K562 (cell line): ENCODE measurements at regions not wholly inside any gene's neighbourhood (a gene's known extent, or its start where the extent isn't known, plus 50 kb on each side); places are given as distances from the start of the nearest gene placed in this dataset.

Source experiments
- CXXC5 ChIP-seq: fragments of 250-450 bp; sonication (Bioruptor Pico); IDR thresholded peaks from 2 replicates; pipeline ENCODE4 v1.8.0; 2022; ENCODE audit warnings: inconsistent platforms, mild to moderate bottlenecking, moderate library complexity
- RAD21 ChIP-seq, 2 experiments: fragments of 250-450 bp in 1 of 2; fragments of 450-650 bp in 1 of 2; sonication (Bioruptor Pico) in 1 of 2; formaldehyde crosslinking in 1 of 2; IDR thresholded peaks in 1 of 2; conservative IDR thresholded peaks in 1 of 2; 2 replicates each; pipeline versions ENCODE4 v1.4.0 to v1.8.0; 2020 to 2022; ENCODE audit warnings: mild to moderate bottlenecking in 2 of 2, moderate library complexity in 1 of 2
- TF ChIP-seq, protein P1 (sequence below): fragments of 200-600 bp; sonication (generic); IDR thresholded peaks from one replicate; pipeline ENCODE4 v1.6.1; 2012; ENCODE audit warnings: mild to moderate bottlenecking, low read depth, low read length, inconsistent platforms

- TF ChIP-seq, protein P1, sequence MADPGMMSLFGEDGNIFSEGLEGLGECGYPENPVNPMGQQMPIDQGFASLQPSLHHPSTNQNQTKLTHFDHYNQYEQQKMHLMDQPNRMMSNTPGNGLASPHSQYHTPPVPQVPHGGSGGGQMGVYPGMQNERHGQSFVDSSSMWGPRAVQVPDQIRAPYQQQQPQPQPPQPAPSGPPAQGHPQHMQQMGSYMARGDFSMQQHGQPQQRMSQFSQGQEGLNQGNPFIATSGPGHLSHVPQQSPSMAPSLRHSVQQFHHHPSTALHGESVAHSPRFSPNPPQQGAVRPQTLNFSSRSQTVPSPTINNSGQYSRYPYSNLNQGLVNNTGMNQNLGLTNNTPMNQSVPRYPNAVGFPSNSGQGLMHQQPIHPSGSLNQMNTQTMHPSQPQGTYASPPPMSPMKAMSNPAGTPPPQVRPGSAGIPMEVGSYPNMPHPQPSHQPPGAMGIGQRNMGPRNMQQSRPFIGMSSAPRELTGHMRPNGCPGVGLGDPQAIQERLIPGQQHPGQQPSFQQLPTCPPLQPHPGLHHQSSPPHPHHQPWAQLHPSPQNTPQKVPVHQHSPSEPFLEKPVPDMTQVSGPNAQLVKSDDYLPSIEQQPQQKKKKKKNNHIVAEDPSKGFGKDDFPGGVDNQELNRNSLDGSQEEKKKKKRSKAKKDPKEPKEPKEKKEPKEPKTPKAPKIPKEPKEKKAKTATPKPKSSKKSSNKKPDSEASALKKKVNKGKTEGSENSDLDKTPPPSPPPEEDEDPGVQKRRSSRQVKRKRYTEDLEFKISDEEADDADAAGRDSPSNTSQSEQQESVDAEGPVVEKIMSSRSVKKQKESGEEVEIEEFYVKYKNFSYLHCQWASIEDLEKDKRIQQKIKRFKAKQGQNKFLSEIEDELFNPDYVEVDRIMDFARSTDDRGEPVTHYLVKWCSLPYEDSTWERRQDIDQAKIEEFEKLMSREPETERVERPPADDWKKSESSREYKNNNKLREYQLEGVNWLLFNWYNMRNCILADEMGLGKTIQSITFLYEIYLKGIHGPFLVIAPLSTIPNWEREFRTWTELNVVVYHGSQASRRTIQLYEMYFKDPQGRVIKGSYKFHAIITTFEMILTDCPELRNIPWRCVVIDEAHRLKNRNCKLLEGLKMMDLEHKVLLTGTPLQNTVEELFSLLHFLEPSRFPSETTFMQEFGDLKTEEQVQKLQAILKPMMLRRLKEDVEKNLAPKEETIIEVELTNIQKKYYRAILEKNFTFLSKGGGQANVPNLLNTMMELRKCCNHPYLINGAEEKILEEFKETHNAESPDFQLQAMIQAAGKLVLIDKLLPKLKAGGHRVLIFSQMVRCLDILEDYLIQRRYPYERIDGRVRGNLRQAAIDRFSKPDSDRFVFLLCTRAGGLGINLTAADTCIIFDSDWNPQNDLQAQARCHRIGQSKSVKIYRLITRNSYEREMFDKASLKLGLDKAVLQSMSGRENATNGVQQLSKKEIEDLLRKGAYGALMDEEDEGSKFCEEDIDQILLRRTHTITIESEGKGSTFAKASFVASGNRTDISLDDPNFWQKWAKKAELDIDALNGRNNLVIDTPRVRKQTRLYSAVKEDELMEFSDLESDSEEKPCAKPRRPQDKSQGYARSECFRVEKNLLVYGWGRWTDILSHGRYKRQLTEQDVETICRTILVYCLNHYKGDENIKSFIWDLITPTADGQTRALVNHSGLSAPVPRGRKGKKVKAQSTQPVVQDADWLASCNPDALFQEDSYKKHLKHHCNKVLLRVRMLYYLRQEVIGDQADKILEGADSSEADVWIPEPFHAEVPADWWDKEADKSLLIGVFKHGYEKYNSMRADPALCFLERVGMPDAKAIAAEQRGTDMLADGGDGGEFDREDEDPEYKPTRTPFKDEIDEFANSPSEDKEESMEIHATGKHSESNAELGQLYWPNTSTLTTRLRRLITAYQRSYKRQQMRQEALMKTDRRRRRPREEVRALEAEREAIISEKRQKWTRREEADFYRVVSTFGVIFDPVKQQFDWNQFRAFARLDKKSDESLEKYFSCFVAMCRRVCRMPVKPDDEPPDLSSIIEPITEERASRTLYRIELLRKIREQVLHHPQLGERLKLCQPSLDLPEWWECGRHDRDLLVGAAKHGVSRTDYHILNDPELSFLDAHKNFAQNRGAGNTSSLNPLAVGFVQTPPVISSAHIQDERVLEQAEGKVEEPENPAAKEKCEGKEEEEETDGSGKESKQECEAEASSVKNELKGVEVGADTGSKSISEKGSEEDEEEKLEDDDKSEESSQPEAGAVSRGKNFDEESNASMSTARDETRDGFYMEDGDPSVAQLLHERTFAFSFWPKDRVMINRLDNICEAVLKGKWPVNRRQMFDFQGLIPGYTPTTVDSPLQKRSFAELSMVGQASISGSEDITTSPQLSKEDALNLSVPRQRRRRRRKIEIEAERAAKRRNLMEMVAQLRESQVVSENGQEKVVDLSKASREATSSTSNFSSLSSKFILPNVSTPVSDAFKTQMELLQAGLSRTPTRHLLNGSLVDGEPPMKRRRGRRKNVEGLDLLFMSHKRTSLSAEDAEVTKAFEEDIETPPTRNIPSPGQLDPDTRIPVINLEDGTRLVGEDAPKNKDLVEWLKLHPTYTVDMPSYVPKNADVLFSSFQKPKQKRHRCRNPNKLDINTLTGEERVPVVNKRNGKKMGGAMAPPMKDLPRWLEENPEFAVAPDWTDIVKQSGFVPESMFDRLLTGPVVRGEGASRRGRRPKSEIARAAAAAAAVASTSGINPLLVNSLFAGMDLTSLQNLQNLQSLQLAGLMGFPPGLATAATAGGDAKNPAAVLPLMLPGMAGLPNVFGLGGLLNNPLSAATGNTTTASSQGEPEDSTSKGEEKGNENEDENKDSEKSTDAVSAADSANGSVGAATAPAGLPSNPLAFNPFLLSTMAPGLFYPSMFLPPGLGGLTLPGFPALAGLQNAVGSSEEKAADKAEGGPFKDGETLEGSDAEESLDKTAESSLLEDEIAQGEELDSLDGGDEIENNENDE: no peak
- TF ChIP-seq CXXC5 (CRISPR knock-in tag) (peak; percentile 97), RAD21 (CRISPR knock-in tag; conservative IDR thresholded peaks at IDR 0.05 in 1 of 2, IDR thresholded peaks at IDR 0.05 in 1 of 2) (peak in 1 of 2 experiments; percentile 41; a peak in 3 of 4 replicates)
- TF ChIP-seq, all 486 proteins: peak for 286
Observed at GRCh38 chr6:26285143-26286134, 79.6 kb upstream of the BTN3A2 start (continued).
